Kidney (tissue), 13 donors: ENCODE measurements at regions not wholly inside any gene's neighbourhood (a gene's known extent, or its start where the extent isn't known, plus 50 kb on each side); places are given as distances from the start of the nearest gene placed in this dataset.
A peak's percentile ranks its signal among the peaks of the same experiment; 100 is the strongest.

Experiments used
- DNase-seq, 5 donors: peaks; one replicate each; pipeline ENCODE4 v3.0.0-alpha.2; 2013 to 2020
- FAIRE-seq: peaks from 2 replicates; lab custom pipeline; 2012; peaks lifted over from hg19 to GRCh38; lab: Jason Lieb, UNC
- H3K27ac ChIP-seq, 2 donors: one replicate each; pipeline ENCODE4 v1.7.0; 2013; ENCODE audit warnings: low read depth in 2 of 2, low read length in 2 of 2, inconsistent platforms in 1 of 2
- H3K27me3 ChIP-seq: one replicate; pipeline ENCODE4 v1.7.1; 2013; ENCODE audit warnings: low read length, inconsistent platforms; ENCODE audit not compliant: control insufficient read depth, insufficient read depth
- H3K36me3 ChIP-seq, 3 donors: one replicate each; pipeline versions ENCODE4 v1.7.0 to v1.7.1; 2013; ENCODE audit warnings: low read length in 3 of 3, control low read depth in 1 of 3, inconsistent platforms in 1 of 3; ENCODE audit not compliant: insufficient read depth in 3 of 3, control insufficient read depth in 2 of 3
- H3K4me1 ChIP-seq, 3 donors: one replicate each; pipeline versions ENCODE4 v1.7.0 to v1.7.1; 2013; ENCODE audit warnings: low read length in 3 of 3, inconsistent platforms in 1 of 3, low read depth in 1 of 3; ENCODE audit not compliant: control insufficient read depth in 2 of 3, insufficient read depth in 2 of 3
- H3K4me3 ChIP-seq, 3 donors: one replicate each; pipeline versions ENCODE4 v1.7.0 to v1.8.1; 2013; ENCODE audit warnings: low read length in 3 of 3, control low read depth in 1 of 3, inconsistent platforms in 1 of 3
- H3K9ac ChIP-seq, 3 donors: one replicate each; pipeline versions ENCODE4 v1.7.0 to v1.7.1; 2013; ENCODE audit warnings: low read length in 3 of 3, control low read depth in 1 of 3, inconsistent platforms in 1 of 3
- H3K9me3 ChIP-seq, 3 donors: one replicate each; pipeline versions ENCODE4 v1.7.0 to v1.7.1; 2013; ENCODE audit warnings: low read length in 3 of 3, control low read depth in 1 of 3, inconsistent platforms in 1 of 3; ENCODE audit not compliant: control insufficient read depth in 2 of 3, insufficient read depth in 1 of 3
- CTCF ChIP-seq: IDR thresholded peaks from 3 replicates; pipeline ENCODE4 v1.5.1; 2012; ENCODE audit warnings: mild to moderate bottlenecking, moderate library complexity, borderline replicate concordance; ENCODE audit not compliant: insufficient read depth; ENCODE audit errors: extremely low read depth
- intact Hi-C: fragments of 100-400 bp; cut with DNase I; formaldehyde crosslinking; loops from one replicate; pipeline ENCODE4 v1.11.1; 2022
- donor health status: control.
- donor health status: control.
- donor health status: control.
- donor health status: control.
- donor health status: control.
- donor health status: DM: yes; HTN: yes; CAD: no.
- donor health status: Normal renal cell carcinoma (clear cell type).

GRCh38 chr11:70669281-70669680, 271.0 kb downstream of the CTTN start:
- Histone ChIP-seq H3K4me3 (no peak overlapping the region), H3K9me3 (no peaks in the 10 kb centered on the region), H3K36me3 (no peaks in the 10 kb centered on the region), H3K27me3 (no peaks in the 10 kb centered on the region), H3K9ac (no peak overlapping the region), H3K4me1 (no peaks in the 10 kb centered on the region), H3K27ac (no peak overlapping the region)
- intact Hi-C loops, result no loop called here
- TF ChIP-seq CTCF, result no peak
- no peak for DNase-seq
- FAIRE-seq, result no peak

DNA sequence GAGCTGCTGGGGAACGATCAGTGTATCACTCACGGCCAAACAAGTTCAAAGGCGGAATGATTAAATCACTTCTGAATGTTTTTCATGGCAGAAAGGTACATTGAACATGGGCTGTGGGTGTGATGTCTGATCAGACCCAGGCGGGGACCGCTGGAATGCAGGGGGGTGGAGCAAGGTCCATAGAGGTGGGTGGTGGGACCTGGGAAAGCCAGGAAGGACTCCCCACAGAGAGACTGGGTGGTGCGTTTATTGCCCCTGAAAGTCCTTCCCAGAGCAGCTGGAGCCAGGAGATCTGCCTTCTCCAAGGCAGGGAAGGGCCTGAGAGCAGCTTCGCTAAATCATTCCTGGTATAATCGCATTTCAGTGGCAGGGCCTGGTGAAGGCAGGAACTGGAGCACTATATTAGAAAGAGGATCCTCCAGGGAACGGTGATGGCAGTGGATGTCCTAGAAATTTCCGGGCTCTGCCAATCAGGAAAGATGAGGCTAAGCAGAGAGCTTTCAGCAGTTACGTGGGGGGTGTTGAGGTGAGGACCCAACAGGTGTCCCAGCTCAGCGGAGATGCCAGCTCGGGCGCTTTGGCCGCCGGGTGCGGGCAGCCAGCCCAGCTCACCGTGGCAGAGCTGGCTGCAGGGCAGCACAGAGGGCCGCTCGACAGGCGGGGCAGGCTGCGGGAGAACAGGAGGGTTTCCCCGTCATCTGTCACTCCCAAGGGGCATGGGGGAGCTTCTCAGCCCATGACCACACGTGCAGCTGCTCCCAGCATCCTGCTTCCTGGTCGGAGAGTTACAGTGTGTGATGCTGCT, 271.7 kb downstream of the CTTN start:
- no peak for FAIRE-seq
- Histone ChIP-seq H3K9me3 (no peaks in the 10 kb centered on the region), H3K9ac (no peak overlapping the region), H3K4me3 (no peak overlapping the region), H3K36me3 (no peaks in the 10 kb centered on the region), H3K27me3 (no peaks in the 10 kb centered on the region), H3K4me1 (no peaks in the 10 kb centered on the region), H3K27ac (no peak overlapping the region)
- intact Hi-C loops, result no loop called here
- no peak for TF ChIP-seq CTCF
- peak in 3 of 5 donors; percentile 48 to 66 (median 49) for DNase-seq

DNA sequence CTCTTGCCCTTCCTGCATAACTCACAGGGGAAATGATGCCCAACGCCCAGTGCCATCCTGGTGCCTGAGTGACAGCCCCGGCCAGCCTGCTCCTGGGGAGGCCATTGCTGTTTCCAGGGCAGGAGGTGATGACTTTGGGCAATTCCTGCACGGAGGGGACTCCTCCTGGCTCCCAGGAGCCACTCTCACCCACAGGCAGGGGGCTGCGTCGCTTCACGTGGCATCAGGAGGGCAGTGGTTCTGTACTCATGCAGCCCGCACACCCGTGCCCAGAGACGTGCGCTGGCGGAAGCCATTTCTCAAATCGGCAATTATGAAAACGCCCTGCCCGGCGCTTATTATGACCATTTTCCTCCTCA, 272.3 kb downstream of the CTTN start:
- no peak for TF ChIP-seq CTCF
- no peak overlapping the region for H3K4me3 ChIP-seq
- DNase-seq, result no peak
- H3K4me1 ChIP-seq, result no peaks in the 10 kb centered on the region
- H3K27me3 ChIP-seq, result no peaks in the 10 kb centered on the region
- H3K9ac ChIP-seq, result no peak overlapping the region
- no peaks in the 10 kb centered on the region for H3K9me3 ChIP-seq
- intact Hi-C loops, result no loop called here
- no peak overlapping the region for H3K27ac ChIP-seq
- no peak for FAIRE-seq
- H3K36me3 ChIP-seq, result no peaks in the 10 kb centered on the region
